HUES48 (cell line): ENCODE measurements at regions not wholly inside any gene's neighbourhood (a gene's known extent, or its start where the extent isn't known, plus 50 kb on each side); places are given as distances from the start of the nearest gene placed in this dataset.

Source experiments
- H3K27ac ChIP-seq: one replicate; pipeline ENCODE4 v1.7.0; 2013; ENCODE audit warnings: low read depth, low read length, inconsistent platforms
- H3K27me3 ChIP-seq: 2 replicates; pipeline ENCODE4 v1.6.1; 2013; ENCODE audit warnings: mild to moderate bottlenecking, low read length; ENCODE audit not compliant: control insufficient read depth, insufficient read depth
- H3K36me3 ChIP-seq: 2 replicates; pipeline ENCODE4 v1.6.1; 2013; ENCODE audit warnings: low read length; ENCODE audit not compliant: control insufficient read depth, insufficient read depth
- H3K4me1 ChIP-seq: 2 replicates; pipeline ENCODE4 v1.6.1; 2013; ENCODE audit warnings: mild to moderate bottlenecking, low read length; ENCODE audit not compliant: control insufficient read depth, insufficient read depth
- H3K4me3 ChIP-seq: 2 replicates; pipeline ENCODE4 v1.5.1; 2013; ENCODE audit warnings: mild to moderate bottlenecking, low read depth, low read length
- H3K9ac ChIP-seq: 2 replicates; pipeline ENCODE4 v1.6.1; 2013; ENCODE audit warnings: mild to moderate bottlenecking, low read depth, low read length, moderate library complexity
- H3K9me3 ChIP-seq: 2 replicates; pipeline ENCODE4 v1.6.1; 2013; ENCODE audit warnings: low read length; ENCODE audit not compliant: control insufficient read depth, insufficient read depth

DNA sequence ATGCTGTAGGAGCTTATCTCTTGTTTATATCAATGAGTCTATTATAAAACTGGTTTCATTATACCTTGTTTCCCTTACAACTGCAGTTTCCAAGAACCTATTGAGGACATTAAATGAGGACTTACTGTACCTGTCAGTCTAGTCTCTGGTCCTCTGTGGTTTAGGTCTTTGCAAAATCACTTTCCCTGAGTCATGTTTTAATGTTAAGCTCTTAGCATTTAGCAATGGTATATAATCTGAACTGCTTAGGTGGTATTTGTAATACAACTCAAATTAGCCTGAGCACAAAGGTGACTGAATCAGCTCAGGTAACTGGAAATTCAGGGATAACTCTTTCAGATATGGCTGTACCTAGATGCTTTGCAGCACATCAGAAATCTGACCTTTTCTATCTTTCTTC lies 418.3 kb upstream of the SPRED2 start:
- Histone ChIP-seq H3K9ac (no peak overlapping the region), H3K4me1 (no peaks in the 10 kb centered on the region), H3K27ac (no peak overlapping the region)

DNA sequence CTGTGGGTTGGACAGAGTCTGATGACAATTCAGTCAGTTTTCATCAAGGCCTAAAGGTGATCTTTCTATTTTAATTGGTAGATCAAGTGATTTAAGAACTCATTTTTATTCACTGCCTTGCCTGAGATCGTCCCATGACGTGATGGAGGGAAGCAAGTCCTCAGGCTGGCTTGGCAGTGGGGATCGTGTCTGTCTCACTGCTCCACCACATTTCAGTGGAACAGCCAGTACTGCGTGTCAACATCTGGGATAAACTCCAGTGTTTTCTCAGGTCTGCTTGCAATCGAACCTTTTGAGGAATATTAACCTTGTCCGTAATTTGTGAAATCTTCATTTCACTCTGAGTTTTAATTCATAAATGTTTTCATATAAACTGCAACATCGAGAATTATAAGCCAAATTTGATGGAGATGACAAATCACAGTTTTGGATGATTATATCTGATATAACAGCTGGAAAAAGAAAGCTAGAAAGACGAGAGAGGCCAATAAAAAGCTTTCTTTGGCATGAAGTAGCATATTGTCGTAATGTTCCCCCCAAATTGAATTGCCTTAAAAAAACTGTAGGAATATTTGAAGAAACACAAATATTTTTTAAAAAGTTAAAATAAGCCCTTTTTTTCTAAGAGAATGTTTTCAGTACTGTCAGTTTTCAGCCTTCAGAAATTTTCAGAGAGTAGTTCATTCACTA lies 414.7 kb upstream of the SPRED2 start:
- Histone ChIP-seq H3K27ac (no peak overlapping the region), H3K4me3 (no peak overlapping the region), H3K27me3 (no peaks in the 10 kb centered on the region), H3K36me3 (no peaks in the 10 kb centered on the region), H3K9me3 (no peaks in the 10 kb centered on the region), H3K4me1 (no peaks in the 10 kb centered on the region), H3K9ac (no peak overlapping the region)

More for the DNA sequence above, 418.3 kb upstream of the SPRED2 start:
- H3K27me3 ChIP-seq = no peaks in the 10 kb centered on the region
- H3K4me3 ChIP-seq = no peak overlapping the region
- H3K36me3 ChIP-seq = no peaks in the 10 kb centered on the region
- no peaks in the 10 kb centered on the region for H3K9me3 ChIP-seq

DNA sequence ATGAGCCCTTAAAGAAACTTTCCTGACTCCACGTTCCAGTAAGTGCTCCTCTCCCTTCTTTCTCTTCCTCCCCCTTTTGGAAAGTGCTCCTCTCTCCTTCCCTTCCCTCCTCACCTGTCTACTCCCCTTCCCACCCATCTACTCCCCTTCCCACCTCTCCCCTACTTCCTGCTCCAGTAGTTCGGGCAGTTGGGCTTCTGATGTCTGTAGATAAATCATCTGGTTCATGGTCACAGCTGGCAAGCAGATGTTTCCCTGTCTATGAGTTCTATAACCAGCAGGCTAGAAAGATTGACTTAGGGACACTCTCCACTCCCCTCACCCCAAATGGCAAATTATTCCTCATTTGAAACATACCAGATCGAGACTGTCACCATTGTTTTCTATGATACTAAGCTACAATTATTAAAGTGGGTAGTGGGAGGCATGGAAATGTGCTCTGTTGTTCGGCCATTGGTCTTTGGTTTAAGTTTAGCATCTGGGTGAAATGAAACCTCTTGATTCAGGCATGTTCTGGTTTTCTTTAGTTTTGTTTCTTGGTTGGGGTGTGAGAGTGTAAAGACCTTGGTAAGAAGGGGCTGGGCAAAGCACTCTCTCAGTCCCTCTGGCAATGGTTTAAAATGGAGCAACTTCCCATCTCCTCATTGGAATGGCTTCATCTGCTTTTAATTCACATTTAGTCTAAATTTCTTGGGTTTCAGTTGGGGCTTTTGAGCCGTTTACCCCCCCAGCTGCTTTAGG lies 413.2 kb upstream of the SPRED2 start:
- Histone ChIP-seq H3K27ac (no peak overlapping the region), H3K4me1 (no peaks in the 10 kb centered on the region), H3K9ac (no peak overlapping the region), H3K36me3 (no peaks in the 10 kb centered on the region), H3K9me3 (no peaks in the 10 kb centered on the region), H3K4me3 (no peak overlapping the region), H3K27me3 (no peaks in the 10 kb centered on the region)

DNA sequence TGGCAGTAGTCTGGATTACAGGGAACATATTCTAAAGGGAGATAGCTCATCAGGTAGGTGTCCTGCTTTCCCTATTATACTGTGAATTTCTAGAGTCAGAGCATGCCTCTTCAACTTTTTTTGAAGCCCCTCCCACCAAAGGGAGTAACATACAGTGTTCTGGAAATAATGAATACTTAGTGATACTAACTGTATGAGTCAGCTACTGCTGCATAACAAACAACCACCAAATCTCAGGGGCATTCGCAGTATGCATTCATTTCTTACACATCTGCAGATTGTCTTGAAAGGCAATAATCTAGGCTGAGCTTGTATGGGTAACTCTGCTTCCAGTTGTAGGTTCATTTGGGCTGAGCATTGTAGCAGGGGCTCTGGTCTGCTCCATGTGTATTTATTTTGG lies 409.7 kb upstream of the SPRED2 start:
- H3K4me1 ChIP-seq = no peaks in the 10 kb centered on the region
- no peak overlapping the region for H3K4me3 ChIP-seq
- no peak overlapping the region for H3K27ac ChIP-seq
- H3K27me3 ChIP-seq = no peaks in the 10 kb centered on the region
- H3K9ac ChIP-seq = no peak overlapping the region
- no peaks in the 10 kb centered on the region for H3K9me3 ChIP-seq
- H3K36me3 ChIP-seq = no peaks in the 10 kb centered on the region

DNA sequence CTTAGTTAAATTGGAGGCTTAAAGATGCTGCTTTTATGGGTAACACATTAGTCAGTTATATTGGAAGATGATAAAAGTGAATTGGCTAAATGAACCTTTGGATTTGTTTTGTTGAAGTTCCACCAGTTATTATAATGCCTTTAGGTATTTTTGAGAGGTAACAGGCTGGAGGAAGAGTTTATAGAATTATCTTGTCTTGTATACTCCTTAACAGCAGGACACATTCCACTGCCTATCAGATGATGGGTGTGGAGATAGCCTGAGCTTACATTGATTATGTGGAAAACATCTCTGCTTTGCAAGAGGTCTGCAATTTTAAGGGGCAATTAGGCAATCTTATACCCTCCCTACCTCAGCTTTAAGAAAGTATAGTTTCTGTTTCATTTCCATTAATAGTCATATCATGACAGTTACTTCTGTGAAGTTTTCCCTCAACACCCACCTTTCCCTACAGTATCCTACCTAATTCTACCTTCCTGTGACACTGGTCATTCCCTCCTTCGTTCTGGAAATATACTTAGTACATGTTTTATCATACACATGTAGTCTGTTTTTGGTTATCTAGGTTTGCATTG lies 403.7 kb upstream of the SPRED2 start:
- H3K27me3 ChIP-seq = no peaks in the 10 kb centered on the region
- no peak overlapping the region for H3K4me3 ChIP-seq
- no peaks in the 10 kb centered on the region for H3K9me3 ChIP-seq

DNA sequence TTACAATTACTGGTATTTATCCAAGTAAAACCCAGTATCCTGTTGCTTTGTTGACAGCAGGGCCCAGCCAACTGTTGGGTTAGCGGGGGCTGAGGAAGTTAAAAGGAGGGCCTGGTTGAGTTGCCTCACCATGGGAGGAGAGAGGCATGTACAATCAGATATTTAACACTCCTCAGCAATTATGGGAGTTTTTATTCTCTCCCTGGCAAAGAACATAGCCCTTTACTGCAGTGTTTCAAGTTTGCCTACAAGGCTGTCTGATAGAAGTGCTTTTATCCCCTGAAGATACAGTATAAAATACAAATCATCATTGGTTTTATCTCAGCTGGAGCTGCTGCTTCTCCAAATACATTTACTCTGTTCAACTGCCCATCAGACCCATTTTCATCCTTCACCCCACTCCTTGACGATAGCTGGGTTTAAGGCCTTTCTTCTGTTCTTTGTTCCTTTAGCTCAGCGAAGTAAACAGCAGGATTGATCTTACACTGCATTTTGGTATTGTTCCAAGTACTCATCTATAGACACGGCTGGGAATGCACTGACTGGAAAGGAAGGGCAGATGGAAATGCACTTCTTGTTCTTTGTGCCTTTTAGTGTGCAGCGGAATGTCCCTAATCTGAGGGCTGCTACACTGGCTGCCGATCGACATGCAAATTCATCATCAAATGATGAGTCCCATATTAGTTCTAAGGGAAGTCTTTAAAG lies 402.5 kb upstream of the SPRED2 start:
- H3K36me3 ChIP-seq = no peaks in the 10 kb centered on the region
- peaks cover 13% of the 10 kb centered on the region for H3K4me1 ChIP-seq
- no peaks in the 10 kb centered on the region for H3K9me3 ChIP-seq
- H3K9ac ChIP-seq = no peak overlapping the region
- no peaks in the 10 kb centered on the region for H3K27me3 ChIP-seq
- H3K4me3 ChIP-seq = no peak overlapping the region
- no peak overlapping the region for H3K27ac ChIP-seq

More for the DNA sequence above, 403.7 kb upstream of the SPRED2 start:
- no peak overlapping the region for H3K9ac ChIP-seq
- no peaks in the 10 kb centered on the region for H3K36me3 ChIP-seq
- H3K4me1 ChIP-seq = peaks cover 13% of the 10 kb centered on the region
- no peak overlapping the region for H3K27ac ChIP-seq

DNA sequence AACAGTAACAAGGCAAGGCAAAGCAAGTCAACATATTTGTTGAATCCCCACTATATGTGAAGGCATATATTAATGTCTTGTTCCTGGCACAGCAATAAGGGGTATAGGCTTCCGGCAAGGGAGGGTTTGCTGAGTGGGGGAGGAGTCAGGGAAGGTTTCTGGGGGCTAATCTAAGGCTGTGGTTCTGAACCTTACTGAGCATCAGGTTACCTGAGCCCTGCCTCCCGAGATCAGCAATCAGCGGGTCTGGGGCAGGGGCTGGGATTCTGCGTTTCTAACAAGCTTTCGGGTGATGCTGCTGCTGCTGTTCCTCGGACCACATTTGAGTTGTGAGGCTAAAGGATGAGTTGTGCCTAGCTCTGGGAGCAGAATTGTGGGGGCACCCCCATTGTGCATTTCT lies 401.7 kb upstream of the SPRED2 start:
- no peaks in the 10 kb centered on the region for H3K27me3 ChIP-seq
- no peak overlapping the region for H3K4me3 ChIP-seq
- H3K9ac ChIP-seq = no peak overlapping the region
- H3K4me1 ChIP-seq = peaks cover 13% of the 10 kb centered on the region
- no peak overlapping the region for H3K27ac ChIP-seq
- H3K36me3 ChIP-seq = no peaks in the 10 kb centered on the region
- no peaks in the 10 kb centered on the region for H3K9me3 ChIP-seq

DNA sequence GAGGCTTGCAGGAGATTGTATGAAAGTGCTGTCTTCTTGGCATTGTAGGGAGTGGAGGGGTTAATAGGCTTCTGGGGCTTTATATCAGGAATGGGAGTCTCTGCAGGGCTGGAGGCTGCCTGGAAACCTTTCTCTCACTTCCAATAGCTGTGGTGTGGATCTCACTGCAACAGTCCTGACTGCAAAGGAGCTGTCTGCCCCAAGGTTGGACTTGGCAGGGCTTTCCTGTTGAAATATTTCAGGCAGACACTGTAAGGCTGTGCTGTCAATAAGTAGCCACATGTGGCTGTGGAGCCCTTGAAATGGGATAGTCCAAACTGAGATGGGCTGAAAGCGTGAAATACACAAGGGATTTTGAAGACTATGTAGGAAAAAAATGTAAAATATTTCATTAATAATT lies 399.1 kb upstream of the SPRED2 start:
- Histone ChIP-seq H3K9me3 (no peaks in the 10 kb centered on the region), H3K4me3 (no peak overlapping the region), H3K36me3 (no peaks in the 10 kb centered on the region), H3K27ac (no peak overlapping the region), H3K27me3 (no peaks in the 10 kb centered on the region), H3K4me1 (peaks cover 13% of the 10 kb centered on the region), H3K9ac (no peak overlapping the region)

DNA sequence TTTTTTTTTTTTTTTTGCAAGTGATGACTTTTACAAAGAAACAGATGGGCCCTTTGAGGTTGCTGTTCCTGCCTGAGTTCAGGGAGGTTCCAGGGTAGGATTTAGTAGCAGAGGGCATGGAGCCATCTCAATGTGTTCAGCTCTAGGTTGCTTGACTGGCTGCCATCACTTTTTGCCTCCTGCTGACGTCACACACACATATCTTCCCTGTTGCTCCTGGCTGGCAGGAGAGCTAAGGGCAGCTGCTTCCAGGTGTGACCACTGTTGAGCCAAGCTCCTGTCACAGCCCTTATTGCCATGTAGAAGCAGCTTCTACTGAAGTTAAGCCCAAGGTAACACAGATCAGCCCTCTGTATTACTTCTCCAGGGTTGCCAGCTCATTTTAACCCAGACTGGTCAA lies 394.2 kb upstream of the SPRED2 start:
- Histone ChIP-seq H3K4me3 (no peak overlapping the region), H3K9me3 (no peaks in the 10 kb centered on the region), H3K36me3 (no peaks in the 10 kb centered on the region), H3K4me1 (peaks cover 5% of the 10 kb centered on the region), H3K27ac (no peak overlapping the region), H3K9ac (no peak overlapping the region), H3K27me3 (no peaks in the 10 kb centered on the region)

DNA sequence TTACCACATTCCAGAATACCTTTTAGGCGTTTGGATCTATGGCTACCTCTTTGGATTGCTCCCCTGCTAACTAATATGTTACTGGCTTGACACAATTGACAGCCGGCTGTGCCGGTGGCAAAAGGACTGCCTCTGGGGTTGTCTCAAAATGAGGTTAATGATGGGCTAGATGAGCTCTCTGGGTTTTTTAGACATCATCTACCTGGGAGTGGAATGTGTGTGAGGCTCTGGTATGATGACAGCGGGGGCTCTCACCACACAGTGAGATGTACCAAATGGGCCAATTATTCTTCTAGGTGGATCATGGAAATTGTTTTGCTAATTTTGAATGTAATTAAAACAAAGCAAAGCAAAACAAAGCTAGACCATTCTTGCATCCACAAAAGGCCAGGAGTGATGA lies 391.1 kb upstream of the SPRED2 start:
- H3K4me3 ChIP-seq = no peak overlapping the region
- H3K4me1 ChIP-seq = peaks cover 5% of the 10 kb centered on the region
- no peaks in the 10 kb centered on the region for H3K27me3 ChIP-seq
- H3K27ac ChIP-seq = no peak overlapping the region
- no peak overlapping the region for H3K9ac ChIP-seq
- no peaks in the 10 kb centered on the region for H3K36me3 ChIP-seq
- H3K9me3 ChIP-seq = no peaks in the 10 kb centered on the region

DNA sequence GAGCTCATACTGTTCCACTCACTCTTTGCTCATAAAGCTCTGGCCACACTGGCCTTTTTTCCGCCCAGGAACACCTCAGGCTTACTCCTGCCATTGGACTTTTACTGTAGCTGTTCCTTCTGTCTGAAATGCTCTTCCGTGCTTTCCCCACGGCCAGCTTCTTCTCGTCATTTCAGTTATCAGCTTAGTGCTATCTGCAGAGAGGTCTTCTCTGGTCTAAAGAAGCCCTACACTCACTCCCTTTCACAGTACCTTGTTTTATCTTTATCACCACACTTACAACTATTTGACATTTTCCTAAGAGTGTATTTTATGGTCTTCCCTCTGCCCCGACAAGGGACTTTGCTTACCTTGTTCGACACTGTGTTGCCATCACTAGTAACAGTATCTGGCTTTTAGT lies 388.1 kb upstream of the SPRED2 start:
- H3K27ac ChIP-seq = no peak overlapping the region
- H3K4me1 ChIP-seq = peaks cover 5% of the 10 kb centered on the region

More for the DNA sequence above, 388.1 kb upstream of the SPRED2 start:
- H3K4me3 ChIP-seq = no peak overlapping the region
- H3K9me3 ChIP-seq = no peaks in the 10 kb centered on the region
- H3K27me3 ChIP-seq = no peaks in the 10 kb centered on the region
- no peaks in the 10 kb centered on the region for H3K36me3 ChIP-seq
- no peak overlapping the region for H3K9ac ChIP-seq
